GM12878 (cell line): ENCODE measurements at regions not wholly inside any gene's neighbourhood (a gene's known extent, or its start where the extent isn't known, plus 50 kb on each side); places are given as distances from the start of the nearest gene placed in this dataset.

Experiments used
- ATAC-seq: fragments of 200-7000 bp; cut with Tn5 transposase; 3 replicates; pipeline ENCODE4 v1.9.1; 2020; ENCODE audit warnings: mild to moderate bottlenecking, moderate library complexity
- BruUV-seq: library from RNA; stranded (reverse); fragments of 400-500 nt; replicated peaks from 2 replicates; lab custom pipeline; 2021; lab: Mats Ljungman, UMichigan
- CTCF ChIA-PET: fragments of 300-600 bp; sonication (Branson Sonifier 250); formaldehyde crosslinking; extraction: SDS; loops from one replicate; lab custom pipeline; 2021; ENCODE audit warnings: inconsistent platforms; lab: Yijun Ruan, JAX
- POLR2A ChIA-PET: fragments of 350-600 bp; formaldehyde crosslinking; extraction: SDS; loops from one replicate; lab custom pipeline; 2021; ENCODE audit warnings: inconsistent platforms; lab: Charles Lee
- RAD21 ChIA-PET: fragments of 300-600 bp; sonication (Branson Sonifier 250); formaldehyde crosslinking; loops from one replicate; lab custom pipeline; 2023; ENCODE audit warnings: antibody characterized with exemption; ENCODE audit not compliant: unreplicated experiment; lab: Charles Lee
- SMC1A ChIA-PET: fragments of 300-600 bp; sonication (Branson Sonifier 250); formaldehyde crosslinking; loops from one replicate; lab custom pipeline; 2023; ENCODE audit not compliant: unreplicated experiment, uncharacterized antibody; lab: Charles Lee
- DNase-seq: peaks from one replicate; pipeline ENCODE4 v3.0.0-alpha.2; 2011; ENCODE audit warnings: low read depth, low spot score
- FAIRE-seq: peaks from 3 replicates; lab custom pipeline; 2011; peaks lifted over from hg19 to GRCh38; lab: Jason Lieb, UNC
- H2AFZ ChIP-seq: 2 replicates; pipeline ENCODE4 v1.6.0; 2011; ENCODE audit warnings: low read depth, low read length, control low read depth; ENCODE audit not compliant: control insufficient read depth
- H3K27ac ChIP-seq: 2 replicates; pipeline ENCODE4 v1.5.1; 2011; ENCODE audit warnings: control low read depth; ENCODE audit not compliant: control insufficient read depth, insufficient read depth
- H3K27me3 ChIP-seq, 2 experiments: replicated peaks in 1 of 2; 2 replicates each; pipeline versions ENCODE4 v1.6.0 to v1.6.1; 2011; ENCODE audit warnings: low read length in 1 of 2; ENCODE audit not compliant: control insufficient read depth in 2 of 2, insufficient read depth in 2 of 2
- H3K36me3 ChIP-seq, 2 experiments: 2 replicates each; pipeline ENCODE4 v1.5.1; 2011; ENCODE audit warnings: low read length in 1 of 2; ENCODE audit not compliant: control insufficient read depth in 2 of 2, insufficient read depth in 2 of 2
- H3K4me1 ChIP-seq: 2 replicates; pipeline ENCODE4 v1.6.1; 2011; ENCODE audit warnings: mild to moderate bottlenecking, low read length, moderate library complexity, mixed read lengths; ENCODE audit not compliant: control insufficient read depth, insufficient read depth
- H3K4me2 ChIP-seq: 2 replicates; pipeline ENCODE4 v1.6.0; 2011; ENCODE audit warnings: control low read depth; ENCODE audit not compliant: control insufficient read depth, insufficient read depth
- H3K4me3 ChIP-seq: fragments of 200-600 bp; sonication (generic); 2 replicates; pipeline ENCODE4 v1.5.1; 2016
- H3K79me2 ChIP-seq: 2 replicates; pipeline ENCODE4 v1.6.0; 2011; ENCODE audit warnings: low read length; ENCODE audit not compliant: control insufficient read depth, insufficient read depth
- H3K9ac ChIP-seq: 2 replicates; pipeline ENCODE4 v1.8.0; 2011; ENCODE audit warnings: low read length, control low read depth, mixed read lengths; ENCODE audit not compliant: control insufficient read depth, insufficient read depth
- H3K9me3 ChIP-seq: replicated peaks from 3 replicates; pipeline ENCODE4 v1.5.1; 2011; ENCODE audit warnings: mild to moderate bottlenecking, low read length; ENCODE audit not compliant: control insufficient read depth, insufficient read depth
- H4K20me1 ChIP-seq: 2 replicates; pipeline ENCODE4 v1.6.0; 2011; ENCODE audit not compliant: control insufficient read depth, insufficient read depth
- RELB ChIP-seq: fragments of 450-650 bp; IDR thresholded peaks from 2 replicates; pipeline ENCODE4 v1.6.1; 2017; ENCODE audit warnings: low read depth, mild to moderate bottlenecking, moderate library complexity
- STAT1 ChIP-seq: fragments of 450-650 bp; conservative IDR thresholded peaks from 2 replicates; pipeline ENCODE4 v1.6.1; 2014; ENCODE audit warnings: antibody characterized with exemption, mild to moderate bottlenecking
- ZNF207 ChIP-seq: fragments of 450-650 bp; IDR thresholded peaks from 2 replicates; pipeline ENCODE4 v1.6.1; 2014; ENCODE audit warnings: antibody characterized with exemption, mild to moderate bottlenecking, borderline replicate concordance
- WGBS: methylation state at CpG from one replicate; pipeline ENCODE4 v1.1.6; 2016; ENCODE audit warnings: low lambda C conversion rate; ENCODE audit not compliant: insufficient replicate concordance, insufficient coverage; ENCODE audit errors: missing lambda C conversion rate; 5-methylcytosine and 5-hydroxymethylcytosine counted together
- in situ Hi-C: fragments of 300-500 bp; cut with MboI; formaldehyde crosslinking; loops from 9 replicates; pipeline ENCODE4 v1.14.3; 2018; ENCODE audit warnings: mixed read lengths
- intact Hi-C: fragments of 100-400 bp; cut with micrococcal nuclease; formaldehyde crosslinking; loops from one replicate; pipeline ENCODE4 v1.14.2; 2022; ENCODE audit not compliant: unreplicated experiment
- TF ChIP-seq, protein P1 (sequence below): fragments of 450-650 bp; formaldehyde crosslinking; IDR thresholded peaks from 2 replicates; pipeline ENCODE4 v1.5.0; 2022; ENCODE audit warnings: mild to moderate bottlenecking, missing genetic modification characterization
- TF ChIP-seq, protein P2 (sequence below): fragments of 450-650 bp; IDR thresholded peaks from 2 replicates; pipeline ENCODE4 v1.6.1; 2017; ENCODE audit warnings: antibody characterized with exemption, mild to moderate bottlenecking, moderate library complexity

GRCh38 chr10:128887856-128888255, 579.2 kb upstream of the MGMT start:
- RAD21 ChIA-PET, result no interaction called here
- H3K36me3 ChIP-seq, result no peaks in the 10 kb centered on the region
- BruUV-seq, result no TSS peak
- POLR2A ChIA-PET, result no interaction called here
- H2AFZ ChIP-seq, result no peak overlapping the region
- H4K20me1 ChIP-seq, result no peaks in the 10 kb centered on the region
- intact Hi-C loops (no loop called here), in situ Hi-C loops (no loop called here)
- no peak for FAIRE-seq
- no peak overlapping the region for H3K4me3 ChIP-seq
- H3K9me3 ChIP-seq, result no peaks in the 10 kb centered on the region; the same call in 2 of the 3 replicates
- H3K27me3 ChIP-seq, result no peaks in the 10 kb centered on the region
- WGBS, result 17% methylated on average over 3 of the region's 3 CpGs
- H3K9ac ChIP-seq, result no peak overlapping the region
- no peaks in the 10 kb centered on the region for H3K79me2 ChIP-seq
- no peak overlapping the region for H3K27ac ChIP-seq
- ATAC-seq, result no peak
- SMC1A ChIA-PET, result no interaction called here
- no peak overlapping the region for H3K4me2 ChIP-seq
- TF ChIP-seq, protein P1, sequence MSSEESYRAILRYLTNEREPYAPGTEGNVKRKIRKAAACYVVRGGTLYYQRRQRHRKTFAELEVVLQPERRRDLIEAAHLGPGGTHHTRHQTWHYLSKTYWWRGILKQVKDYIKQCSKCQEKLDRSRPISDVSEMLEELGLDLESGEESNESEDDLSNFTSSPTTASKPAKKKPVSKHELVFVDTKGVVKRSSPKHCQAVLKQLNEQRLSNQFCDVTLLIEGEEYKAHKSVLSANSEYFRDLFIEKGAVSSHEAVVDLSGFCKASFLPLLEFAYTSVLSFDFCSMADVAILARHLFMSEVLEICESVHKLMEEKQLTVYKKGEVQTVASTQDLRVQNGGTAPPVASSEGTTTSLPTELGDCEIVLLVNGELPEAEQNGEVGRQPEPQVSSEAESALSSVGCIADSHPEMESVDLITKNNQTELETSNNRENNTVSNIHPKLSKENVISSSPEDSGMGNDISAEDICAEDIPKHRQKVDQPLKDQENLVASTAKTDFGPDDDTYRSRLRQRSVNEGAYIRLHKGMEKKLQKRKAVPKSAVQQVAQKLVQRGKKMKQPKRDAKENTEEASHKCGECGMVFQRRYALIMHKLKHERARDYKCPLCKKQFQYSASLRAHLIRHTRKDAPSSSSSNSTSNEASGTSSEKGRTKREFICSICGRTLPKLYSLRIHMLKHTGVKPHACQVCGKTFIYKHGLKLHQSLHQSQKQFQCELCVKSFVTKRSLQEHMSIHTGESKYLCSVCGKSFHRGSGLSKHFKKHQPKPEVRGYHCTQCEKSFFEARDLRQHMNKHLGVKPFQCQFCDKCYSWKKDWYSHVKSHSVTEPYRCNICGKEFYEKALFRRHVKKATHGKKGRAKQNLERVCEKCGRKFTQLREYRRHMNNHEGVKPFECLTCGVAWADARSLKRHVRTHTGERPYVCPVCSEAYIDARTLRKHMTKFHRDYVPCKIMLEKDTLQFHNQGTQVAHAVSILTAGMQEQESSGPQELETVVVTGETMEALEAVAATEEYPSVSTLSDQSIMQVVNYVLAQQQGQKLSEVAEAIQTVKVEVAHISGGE (CRISPR knock-in tag), result no peak
- TF ChIP-seq ZNF207 (no peak), RELB (no peak), STAT1 (no peak)
- TF ChIP-seq, protein P2, sequence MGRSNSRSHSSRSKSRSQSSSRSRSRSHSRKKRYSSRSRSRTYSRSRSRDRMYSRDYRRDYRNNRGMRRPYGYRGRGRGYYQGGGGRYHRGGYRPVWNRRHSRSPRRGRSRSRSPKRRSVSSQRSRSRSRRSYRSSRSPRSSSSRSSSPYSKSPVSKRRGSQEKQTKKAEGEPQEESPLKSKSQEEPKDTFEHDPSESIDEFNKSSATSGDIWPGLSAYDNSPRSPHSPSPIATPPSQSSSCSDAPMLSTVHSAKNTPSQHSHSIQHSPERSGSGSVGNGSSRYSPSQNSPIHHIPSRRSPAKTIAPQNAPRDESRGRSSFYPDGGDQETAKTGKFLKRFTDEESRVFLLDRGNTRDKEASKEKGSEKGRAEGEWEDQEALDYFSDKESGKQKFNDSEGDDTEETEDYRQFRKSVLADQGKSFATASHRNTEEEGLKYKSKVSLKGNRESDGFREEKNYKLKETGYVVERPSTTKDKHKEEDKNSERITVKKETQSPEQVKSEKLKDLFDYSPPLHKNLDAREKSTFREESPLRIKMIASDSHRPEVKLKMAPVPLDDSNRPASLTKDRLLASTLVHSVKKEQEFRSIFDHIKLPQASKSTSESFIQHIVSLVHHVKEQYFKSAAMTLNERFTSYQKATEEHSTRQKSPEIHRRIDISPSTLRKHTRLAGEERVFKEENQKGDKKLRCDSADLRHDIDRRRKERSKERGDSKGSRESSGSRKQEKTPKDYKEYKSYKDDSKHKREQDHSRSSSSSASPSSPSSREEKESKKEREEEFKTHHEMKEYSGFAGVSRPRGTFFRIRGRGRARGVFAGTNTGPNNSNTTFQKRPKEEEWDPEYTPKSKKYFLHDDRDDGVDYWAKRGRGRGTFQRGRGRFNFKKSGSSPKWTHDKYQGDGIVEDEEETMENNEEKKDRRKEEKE, result no peak
- no peak for DNase-seq
- no peaks in the 10 kb centered on the region for H3K4me1 ChIP-seq
- CTCF ChIA-PET, result no interaction called here
